ENCODE measurements at regions not wholly inside any gene's neighbourhood (a gene's known extent, or its start where the extent isn't known, plus 50 kb on each side); places are given as distances from the start of the nearest gene placed in this dataset.
"Not testable (repeated sequence)": the region's sequence is repeated elsewhere in the genome, so short reads cannot be mapped to it uniquely, and the experiment has no call there.

GRCh38 chr1:90826024-90826423 lies 108.9 kb upstream of the BARHL2 start:
- DNase-seq (ENCODE audit: extremely low read depth in 1 of 2, low read depth in 1 of 2): no peak

GRCh38 chr1:90824551-90824950 lies 107.4 kb upstream of the BARHL2 start:
- DNase-seq (ENCODE audit: extremely low read depth in 1 of 2, low read depth in 1 of 2): no peak

- no peak for DNase-seq (ENCODE audit: extremely low read depth in 1 of 2, low read depth in 1 of 2)
Measured at GRCh38 chr1:90823686-90824085, 106.6 kb upstream of the BARHL2 start.

- DNase-seq (ENCODE audit: extremely low read depth in 1 of 2, low read depth in 1 of 2): no peak
Measured at GRCh38 chr1:90821788-90822359, 104.8 kb upstream of the BARHL2 start.

GRCh38 chr1:90821152-90821787 lies 104.2 kb upstream of the BARHL2 start:
- DNase-seq (ENCODE audit: extremely low read depth in 1 of 2, low read depth in 1 of 2): no peak

- DNase-seq (ENCODE audit: extremely low read depth in 1 of 2, low read depth in 1 of 2): no peak
Measured at GRCh38 chr1:90820745-90821144, 103.6 kb upstream of the BARHL2 start.

- DNase-seq (ENCODE audit: extremely low read depth in 1 of 2, low read depth in 1 of 2): no peak
Measured at GRCh38 chr1:90817399-90817798, 100.3 kb upstream of the BARHL2 start.

GRCh38 chr1:90812237-90812636 lies 95.1 kb upstream of the BARHL2 start:
- not testable (repeated sequence) for DNase-seq (ENCODE audit: extremely low read depth in 1 of 2, low read depth in 1 of 2)

GRCh38 chr1:90811444-90811950 lies 94.4 kb upstream of the BARHL2 start:
- not testable (repeated sequence) for DNase-seq (ENCODE audit: extremely low read depth in 1 of 2, low read depth in 1 of 2)

- no peak for DNase-seq (ENCODE audit: extremely low read depth in 1 of 2, low read depth in 1 of 2)
Measured at GRCh38 chr1:90810681-90811080, 93.6 kb upstream of the BARHL2 start.

- DNase-seq (ENCODE audit: extremely low read depth in 1 of 2, low read depth in 1 of 2): no peak
Measured at GRCh38 chr1:90809996-90810395, 92.9 kb upstream of the BARHL2 start.

GRCh38 chr1:90809093-90809492 lies 92.0 kb upstream of the BARHL2 start:
- no peak for DNase-seq (ENCODE audit: extremely low read depth in 1 of 2, low read depth in 1 of 2)

- no peak for DNase-seq (ENCODE audit: extremely low read depth in 1 of 2, low read depth in 1 of 2)
Measured at GRCh38 chr1:90807329-90807728, 90.2 kb upstream of the BARHL2 start.

GRCh38 chr1:90802622-90803021 lies 85.5 kb upstream of the BARHL2 start:
- no peak for DNase-seq (ENCODE audit: extremely low read depth in 1 of 2, low read depth in 1 of 2)

GRCh38 chr1:90800012-90800717 lies 83.1 kb upstream of the BARHL2 start:
- no peak for DNase-seq (ENCODE audit: extremely low read depth in 1 of 2, low read depth in 1 of 2)

GRCh38 chr1:90799326-90799725 lies 82.2 kb upstream of the BARHL2 start:
- no peak for DNase-seq (ENCODE audit: extremely low read depth in 1 of 2, low read depth in 1 of 2)

GRCh38 chr1:90798883-90799282 lies 81.8 kb upstream of the BARHL2 start:
- DNase-seq (ENCODE audit: extremely low read depth in 1 of 2, low read depth in 1 of 2): no peak

GRCh38 chr1:90798344-90798743 lies 81.2 kb upstream of the BARHL2 start:
- no peak for DNase-seq (ENCODE audit: extremely low read depth in 1 of 2, low read depth in 1 of 2)

- DNase-seq (ENCODE audit: extremely low read depth in 1 of 2, low read depth in 1 of 2): no peak
Measured at GRCh38 chr1:90795431-90795830, 78.3 kb upstream of the BARHL2 start.

GRCh38 chr1:90786709-90787108 lies 69.6 kb upstream of the BARHL2 start:
- no peak for DNase-seq (ENCODE audit: extremely low read depth in 1 of 2, low read depth in 1 of 2)

GRCh38 chr1:90784186-90784847 lies 67.2 kb upstream of the BARHL2 start:
- DNase-seq (ENCODE audit: extremely low read depth in 1 of 2, low read depth in 1 of 2): no peak

- DNase-seq (ENCODE audit: extremely low read depth in 1 of 2, low read depth in 1 of 2): no peak
Measured at GRCh38 chr1:90783181-90783580, 66.1 kb upstream of the BARHL2 start.

All from stimulated activated CD8-positive, alpha-beta memory T cell treated with anti-CD3 and anti-CD28 coated beads, Interleukin-7, amount 100 ng/mL, for 48 hours (primary cell).